ENCODE measurements at regions not wholly inside any gene's neighbourhood (a gene's known extent, or its start where the extent isn't known, plus 50 kb on each side); places are given as distances from the start of the nearest gene placed in this dataset.

- H4K20me1 ChIP-seq (ENCODE audit: insufficient read depth, low read length): no peaks in the 10 kb centered on the region
- no peak overlapping the region for H3K4me2 ChIP-seq (ENCODE audit: low read length)
- TF ChIP-seq, protein P1, sequence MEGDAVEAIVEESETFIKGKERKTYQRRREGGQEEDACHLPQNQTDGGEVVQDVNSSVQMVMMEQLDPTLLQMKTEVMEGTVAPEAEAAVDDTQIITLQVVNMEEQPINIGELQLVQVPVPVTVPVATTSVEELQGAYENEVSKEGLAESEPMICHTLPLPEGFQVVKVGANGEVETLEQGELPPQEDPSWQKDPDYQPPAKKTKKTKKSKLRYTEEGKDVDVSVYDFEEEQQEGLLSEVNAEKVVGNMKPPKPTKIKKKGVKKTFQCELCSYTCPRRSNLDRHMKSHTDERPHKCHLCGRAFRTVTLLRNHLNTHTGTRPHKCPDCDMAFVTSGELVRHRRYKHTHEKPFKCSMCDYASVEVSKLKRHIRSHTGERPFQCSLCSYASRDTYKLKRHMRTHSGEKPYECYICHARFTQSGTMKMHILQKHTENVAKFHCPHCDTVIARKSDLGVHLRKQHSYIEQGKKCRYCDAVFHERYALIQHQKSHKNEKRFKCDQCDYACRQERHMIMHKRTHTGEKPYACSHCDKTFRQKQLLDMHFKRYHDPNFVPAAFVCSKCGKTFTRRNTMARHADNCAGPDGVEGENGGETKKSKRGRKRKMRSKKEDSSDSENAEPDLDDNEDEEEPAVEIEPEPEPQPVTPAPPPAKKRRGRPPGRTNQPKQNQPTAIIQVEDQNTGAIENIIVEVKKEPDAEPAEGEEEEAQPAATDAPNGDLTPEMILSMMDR (conservative IDR thresholded peaks at IDR 0.05; ENCODE audit: low read length): no peak
- no peaks in the 10 kb centered on the region for H3K79me2 ChIP-seq (ENCODE audit: insufficient read depth, low read depth, low read length)
- no peaks in the 10 kb centered on the region for H3K9me2 ChIP-seq (ENCODE audit: insufficient read depth, low read length)
- intact Hi-C loops (cut with micrococcal nuclease; ENCODE audit: unreplicated experiment): no loop called here
- CTCF ChIA-PET (ENCODE audit: unreplicated experiment): no interaction called here
- DNase-seq (ENCODE audit: low spot score): no peak
- no TSS peak for BruUV-seq (replicated peaks)
- no peaks in the 10 kb centered on the region for H3K36me3 ChIP-seq (ENCODE audit: insufficient read depth, low read length)
- H3K27ac ChIP-seq (ENCODE audit: low read depth, low read length, poor library complexity, severe bottlenecking): no peak overlapping the region
- H2AFZ ChIP-seq (ENCODE audit: low read length): no peak overlapping the region
- no peak overlapping the region for H3K4me3 ChIP-seq (ENCODE audit: low read depth, low read length, poor library complexity, severe bottlenecking)
- POLR2A ChIA-PET: no interaction called here
- H3K9me3 ChIP-seq (ENCODE audit: low read length): no peaks in the 10 kb centered on the region
- H3K4me1 ChIP-seq (ENCODE audit: insufficient read depth, low read length, poor library complexity, severe bottlenecking): no peaks in the 10 kb centered on the region
Measured at GRCh38 chr6:86205980-86206379, 563.3 kb upstream of the SYNCRIP start.

GRCh38 chr6:86203044-86203443 is 560.4 kb upstream of the SYNCRIP start:
- POLR2A ChIA-PET: no interaction called here

DNA sequence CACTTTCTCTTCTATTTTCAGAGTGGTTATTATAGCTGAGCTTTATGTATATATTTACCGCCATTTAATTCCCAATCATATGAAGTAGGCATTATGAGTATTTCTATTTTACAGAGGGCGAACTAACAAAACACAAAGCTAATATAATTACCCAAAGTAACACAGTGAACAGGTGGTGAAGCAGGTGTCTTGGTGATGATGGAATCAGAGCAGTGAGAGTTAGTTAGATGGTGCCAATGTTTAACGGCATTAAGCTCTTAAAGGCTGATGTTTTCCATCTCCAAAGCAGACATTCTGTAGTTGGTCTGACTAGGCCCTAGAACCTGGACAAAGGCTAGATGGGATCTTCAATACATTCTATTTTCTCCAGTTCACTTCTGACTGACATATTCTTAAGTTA is 551.1 kb upstream of the SYNCRIP start:
- H3K79me2 ChIP-seq (ENCODE audit: insufficient read depth, low read depth, low read length): no peaks in the 10 kb centered on the region
- no peak overlapping the region for H3K27ac ChIP-seq (ENCODE audit: low read depth, low read length, poor library complexity, severe bottlenecking)
- no peaks in the 10 kb centered on the region for H3K4me1 ChIP-seq (ENCODE audit: insufficient read depth, low read length, poor library complexity, severe bottlenecking)
- no peaks in the 10 kb centered on the region for H3K9me3 ChIP-seq (ENCODE audit: low read length)
- TF ChIP-seq EZH2phosphoT487 (IDR thresholded peaks at IDR 0.05; ENCODE audit: borderline replicate concordance, low read depth, low read length): no peak
- TF ChIP-seq, protein P1 (conservative IDR thresholded peaks at IDR 0.05; ENCODE audit: low read length): no peak
- no peaks in the 10 kb centered on the region for H4K20me1 ChIP-seq (ENCODE audit: insufficient read depth, low read length)
- no peaks in the 10 kb centered on the region for H3K36me3 ChIP-seq (ENCODE audit: insufficient read depth, low read length)
- intact Hi-C loops (cut with micrococcal nuclease; ENCODE audit: unreplicated experiment): loop anchor here (2.0 to 10.0 kb wide), 2 partner anchors 271 to 439 kb away; no protein-coding TSS in a partner anchor
- no TSS peak for BruUV-seq (replicated peaks)
- H2AFZ ChIP-seq (ENCODE audit: low read length): no peak overlapping the region
- no peak overlapping the region for H3K4me3 ChIP-seq (ENCODE audit: low read depth, low read length, poor library complexity, severe bottlenecking)
- DNase-seq (ENCODE audit: low spot score): no peak
- ChIA-PET CTCF (ENCODE audit: unreplicated experiment) (no interaction called here), POLR2A (no interaction called here)
- no peak overlapping the region for H3K4me2 ChIP-seq (ENCODE audit: low read length)
- H3K9me2 ChIP-seq (ENCODE audit: insufficient read depth, low read length): no peaks in the 10 kb centered on the region

More at GRCh38 chr6:86203044-86203443, 560.4 kb upstream of the SYNCRIP start:
- Histone ChIP-seq H3K4me2 (ENCODE audit: low read length) (no peak overlapping the region), H3K4me3 (ENCODE audit: low read depth, low read length, poor library complexity, severe bottlenecking) (no peak overlapping the region), H3K36me3 (ENCODE audit: insufficient read depth, low read length) (no peaks in the 10 kb centered on the region), H3K9me2 (ENCODE audit: insufficient read depth, low read length) (no peaks in the 10 kb centered on the region), H3K27ac (ENCODE audit: low read depth, low read length, poor library complexity, severe bottlenecking) (no peak overlapping the region), H3K9me3 (ENCODE audit: low read length) (no peaks in the 10 kb centered on the region), H3K4me1 (ENCODE audit: insufficient read depth, low read length, poor library complexity, severe bottlenecking) (no peaks in the 10 kb centered on the region), H3K79me2 (ENCODE audit: insufficient read depth, low read depth, low read length) (no peaks in the 10 kb centered on the region), H4K20me1 (ENCODE audit: insufficient read depth, low read length) (no peaks in the 10 kb centered on the region), H2AFZ (ENCODE audit: low read length) (no peak overlapping the region)
- no peak for DNase-seq (ENCODE audit: low spot score)
- no TSS peak for BruUV-seq (replicated peaks)
- no peak for TF ChIP-seq EZH2phosphoT487 (IDR thresholded peaks at IDR 0.05; ENCODE audit: borderline replicate concordance, low read depth, low read length)
- TF ChIP-seq, protein P1 (conservative IDR thresholded peaks at IDR 0.05; ENCODE audit: low read length): no peak
- intact Hi-C loops (cut with micrococcal nuclease; ENCODE audit: unreplicated experiment): no loop called here
- CTCF ChIA-PET (ENCODE audit: unreplicated experiment): no interaction called here

Measured in OCI-LY7 (cell line).